GM12878 (cell line): ENCODE measurements at regions not wholly inside any gene's neighbourhood (a gene's known extent, or its start where the extent isn't known, plus 50 kb on each side); places are given as distances from the start of the nearest gene placed in this dataset.

Experiments used
- ATAC-seq: fragments of 200-7000 bp; cut with Tn5 transposase; 3 replicates; pipeline ENCODE4 v1.9.1; 2020; ENCODE audit warnings: mild to moderate bottlenecking, moderate library complexity
- BruUV-seq: library from RNA; stranded (reverse); fragments of 400-500 nt; replicated peaks from 2 replicates; lab custom pipeline; 2021; lab: Mats Ljungman, UMichigan
- CTCF ChIA-PET: fragments of 300-600 bp; sonication (Branson Sonifier 250); formaldehyde crosslinking; extraction: SDS; loops from one replicate; lab custom pipeline; 2021; ENCODE audit warnings: inconsistent platforms; lab: Yijun Ruan, JAX
- POLR2A ChIA-PET: fragments of 350-600 bp; formaldehyde crosslinking; extraction: SDS; loops from one replicate; lab custom pipeline; 2021; ENCODE audit warnings: inconsistent platforms; lab: Charles Lee
- RAD21 ChIA-PET: fragments of 300-600 bp; sonication (Branson Sonifier 250); formaldehyde crosslinking; loops from one replicate; lab custom pipeline; 2023; ENCODE audit warnings: antibody characterized with exemption; ENCODE audit not compliant: unreplicated experiment; lab: Charles Lee
- SMC1A ChIA-PET: fragments of 300-600 bp; sonication (Branson Sonifier 250); formaldehyde crosslinking; loops from one replicate; lab custom pipeline; 2023; ENCODE audit not compliant: unreplicated experiment, uncharacterized antibody; lab: Charles Lee
- DNase-seq: peaks from one replicate; pipeline ENCODE4 v3.0.0-alpha.2; 2011; ENCODE audit warnings: low read depth, low spot score
- FAIRE-seq: peaks from 3 replicates; lab custom pipeline; 2011; peaks lifted over from hg19 to GRCh38; lab: Jason Lieb, UNC
- H2AFZ ChIP-seq: 2 replicates; pipeline ENCODE4 v1.6.0; 2011; ENCODE audit warnings: low read depth, low read length, control low read depth; ENCODE audit not compliant: control insufficient read depth
- H3K27ac ChIP-seq: 2 replicates; pipeline ENCODE4 v1.5.1; 2011; ENCODE audit warnings: control low read depth; ENCODE audit not compliant: control insufficient read depth, insufficient read depth
- H3K27me3 ChIP-seq, 2 experiments: replicated peaks in 1 of 2; 2 replicates each; pipeline versions ENCODE4 v1.6.0 to v1.6.1; 2011; ENCODE audit warnings: low read length in 1 of 2; ENCODE audit not compliant: control insufficient read depth in 2 of 2, insufficient read depth in 2 of 2
- H3K36me3 ChIP-seq, 2 experiments: 2 replicates each; pipeline ENCODE4 v1.5.1; 2011; ENCODE audit warnings: low read length in 1 of 2; ENCODE audit not compliant: control insufficient read depth in 2 of 2, insufficient read depth in 2 of 2
- H3K4me1 ChIP-seq: 2 replicates; pipeline ENCODE4 v1.6.1; 2011; ENCODE audit warnings: mild to moderate bottlenecking, low read length, moderate library complexity, mixed read lengths; ENCODE audit not compliant: control insufficient read depth, insufficient read depth
- H3K4me2 ChIP-seq: 2 replicates; pipeline ENCODE4 v1.6.0; 2011; ENCODE audit warnings: control low read depth; ENCODE audit not compliant: control insufficient read depth, insufficient read depth
- H3K4me3 ChIP-seq: fragments of 200-600 bp; sonication (generic); 2 replicates; pipeline ENCODE4 v1.5.1; 2016
- H3K79me2 ChIP-seq: 2 replicates; pipeline ENCODE4 v1.6.0; 2011; ENCODE audit warnings: low read length; ENCODE audit not compliant: control insufficient read depth, insufficient read depth
- H3K9ac ChIP-seq: 2 replicates; pipeline ENCODE4 v1.8.0; 2011; ENCODE audit warnings: low read length, control low read depth, mixed read lengths; ENCODE audit not compliant: control insufficient read depth, insufficient read depth
- H3K9me3 ChIP-seq: replicated peaks from 3 replicates; pipeline ENCODE4 v1.5.1; 2011; ENCODE audit warnings: mild to moderate bottlenecking, low read length; ENCODE audit not compliant: control insufficient read depth, insufficient read depth
- H4K20me1 ChIP-seq: 2 replicates; pipeline ENCODE4 v1.6.0; 2011; ENCODE audit not compliant: control insufficient read depth, insufficient read depth
- BACH1 ChIP-seq: fragments of 450-650 bp; IDR thresholded peaks from 2 replicates; pipeline ENCODE4 v1.6.1; 2017; ENCODE audit warnings: mild to moderate bottlenecking, borderline replicate concordance
- CREB1 ChIP-seq: IDR thresholded peaks from 2 replicates; pipeline ENCODE4 v1.6.1; 2012; ENCODE audit warnings: low read depth, mild to moderate bottlenecking, inconsistent platforms
- MAX ChIP-seq: IDR thresholded peaks from 2 replicates; pipeline ENCODE4 v1.6.1; 2012; ENCODE audit warnings: low read depth, low read length, improper control_type of control experiment
- MEF2B ChIP-seq: fragments of 450-650 bp; IDR thresholded peaks from 2 replicates; pipeline ENCODE4 v1.6.1; 2018; ENCODE audit warnings: mild to moderate bottlenecking, moderate library complexity; ENCODE audit not compliant: partially characterized antibody, poor library complexity, severe bottlenecking
- NFYA ChIP-seq: IDR thresholded peaks from 2 replicates; pipeline ENCODE4 v1.6.1; 2011; ENCODE audit warnings: low read depth, mild to moderate bottlenecking, low read length, improper control_type of control experiment, borderline replicate concordance
- PKNOX1 ChIP-seq: fragments of 450-650 bp; IDR thresholded peaks from 2 replicates; pipeline ENCODE4 v1.6.1; 2016; ENCODE audit warnings: mild to moderate bottlenecking
- RAD21 ChIP-seq: IDR thresholded peaks from 2 replicates; pipeline ENCODE4 v1.6.1; 2011; ENCODE audit warnings: mild to moderate bottlenecking, low read depth, low read length, moderate library complexity; ENCODE audit not compliant: insufficient read depth
- SUPT20H ChIP-seq: IDR thresholded peaks from 2 replicates; pipeline ENCODE4 v1.6.1; 2011; ENCODE audit warnings: low read depth, mild to moderate bottlenecking, low read length, moderate library complexity, borderline replicate concordance; ENCODE audit not compliant: control insufficient read depth
- TCF3 ChIP-seq: IDR thresholded peaks from 2 replicates; pipeline ENCODE4 v1.6.1; 2012; ENCODE audit warnings: low read depth, mild to moderate bottlenecking, low read length, borderline replicate concordance; ENCODE audit not compliant: insufficient read depth
- ZNF592 ChIP-seq: fragments of 450-650 bp; IDR thresholded peaks from 2 replicates; pipeline ENCODE4 v1.6.1; 2017; ENCODE audit warnings: mild to moderate bottlenecking, moderate library complexity
- WGBS: methylation state at CpG from one replicate; pipeline ENCODE4 v1.1.6; 2016; ENCODE audit warnings: low lambda C conversion rate; ENCODE audit not compliant: insufficient replicate concordance, insufficient coverage; ENCODE audit errors: missing lambda C conversion rate; 5-methylcytosine and 5-hydroxymethylcytosine counted together
- in situ Hi-C: fragments of 300-500 bp; cut with MboI; formaldehyde crosslinking; loops from 9 replicates; pipeline ENCODE4 v1.14.3; 2018; ENCODE audit warnings: mixed read lengths
- intact Hi-C: fragments of 100-400 bp; cut with micrococcal nuclease; formaldehyde crosslinking; loops from one replicate; pipeline ENCODE4 v1.14.2; 2022; ENCODE audit not compliant: unreplicated experiment
- TF ChIP-seq, protein P1 (sequence below): IDR thresholded peaks from 2 replicates; pipeline ENCODE4 v1.6.1; 2012; ENCODE audit warnings: low read length, inconsistent platforms
- TF ChIP-seq, protein P2 (sequence below): IDR thresholded peaks from 2 replicates; pipeline ENCODE4 v1.6.1; 2012; ENCODE audit warnings: mild to moderate bottlenecking, low read depth, low read length

- ChIA-PET CTCF (no interaction called here), POLR2A (no interaction called here), SMC1A (no interaction called here), RAD21 (no interaction called here)
- H3K9ac ChIP-seq = no peak overlapping the region
- H2AFZ ChIP-seq = no peak overlapping the region
- H3K36me3 ChIP-seq = no peaks in the 10 kb centered on the region
- in situ Hi-C loops (no loop called here), intact Hi-C loops (no loop called here)
- no peaks in the 10 kb centered on the region for H4K20me1 ChIP-seq
- FAIRE-seq (no peak), ATAC-seq (no peak), DNase-seq (no peak)
- no peak overlapping the region for H3K4me2 ChIP-seq
- no peak overlapping the region for H3K27ac ChIP-seq
- H3K9me3 ChIP-seq = no peaks in the 10 kb centered on the region; the same call in 2 of the 3 replicates
- no TSS peak for BruUV-seq
- no peaks in the 10 kb centered on the region for H3K27me3 ChIP-seq
- H3K79me2 ChIP-seq = no peaks in the 10 kb centered on the region
- H3K4me3 ChIP-seq = no peak overlapping the region
- no peaks in the 10 kb centered on the region for H3K4me1 ChIP-seq
- TF ChIP-seq SUPT20H (no peak), PKNOX1 (no peak), NFYA (no peak), TCF3 (no peak), MAX (no peak), RAD21 (no peak), MEF2B (no peak), BACH1 (no peak), CREB1 (no peak), ZNF592 (no peak)
- TF ChIP-seq, protein P1, sequence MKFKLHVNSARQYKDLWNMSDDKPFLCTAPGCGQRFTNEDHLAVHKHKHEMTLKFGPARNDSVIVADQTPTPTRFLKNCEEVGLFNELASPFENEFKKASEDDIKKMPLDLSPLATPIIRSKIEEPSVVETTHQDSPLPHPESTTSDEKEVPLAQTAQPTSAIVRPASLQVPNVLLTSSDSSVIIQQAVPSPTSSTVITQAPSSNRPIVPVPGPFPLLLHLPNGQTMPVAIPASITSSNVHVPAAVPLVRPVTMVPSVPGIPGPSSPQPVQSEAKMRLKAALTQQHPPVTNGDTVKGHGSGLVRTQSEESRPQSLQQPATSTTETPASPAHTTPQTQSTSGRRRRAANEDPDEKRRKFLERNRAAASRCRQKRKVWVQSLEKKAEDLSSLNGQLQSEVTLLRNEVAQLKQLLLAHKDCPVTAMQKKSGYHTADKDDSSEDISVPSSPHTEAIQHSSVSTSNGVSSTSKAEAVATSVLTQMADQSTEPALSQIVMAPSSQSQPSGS = no peak
- TF ChIP-seq, protein P2, sequence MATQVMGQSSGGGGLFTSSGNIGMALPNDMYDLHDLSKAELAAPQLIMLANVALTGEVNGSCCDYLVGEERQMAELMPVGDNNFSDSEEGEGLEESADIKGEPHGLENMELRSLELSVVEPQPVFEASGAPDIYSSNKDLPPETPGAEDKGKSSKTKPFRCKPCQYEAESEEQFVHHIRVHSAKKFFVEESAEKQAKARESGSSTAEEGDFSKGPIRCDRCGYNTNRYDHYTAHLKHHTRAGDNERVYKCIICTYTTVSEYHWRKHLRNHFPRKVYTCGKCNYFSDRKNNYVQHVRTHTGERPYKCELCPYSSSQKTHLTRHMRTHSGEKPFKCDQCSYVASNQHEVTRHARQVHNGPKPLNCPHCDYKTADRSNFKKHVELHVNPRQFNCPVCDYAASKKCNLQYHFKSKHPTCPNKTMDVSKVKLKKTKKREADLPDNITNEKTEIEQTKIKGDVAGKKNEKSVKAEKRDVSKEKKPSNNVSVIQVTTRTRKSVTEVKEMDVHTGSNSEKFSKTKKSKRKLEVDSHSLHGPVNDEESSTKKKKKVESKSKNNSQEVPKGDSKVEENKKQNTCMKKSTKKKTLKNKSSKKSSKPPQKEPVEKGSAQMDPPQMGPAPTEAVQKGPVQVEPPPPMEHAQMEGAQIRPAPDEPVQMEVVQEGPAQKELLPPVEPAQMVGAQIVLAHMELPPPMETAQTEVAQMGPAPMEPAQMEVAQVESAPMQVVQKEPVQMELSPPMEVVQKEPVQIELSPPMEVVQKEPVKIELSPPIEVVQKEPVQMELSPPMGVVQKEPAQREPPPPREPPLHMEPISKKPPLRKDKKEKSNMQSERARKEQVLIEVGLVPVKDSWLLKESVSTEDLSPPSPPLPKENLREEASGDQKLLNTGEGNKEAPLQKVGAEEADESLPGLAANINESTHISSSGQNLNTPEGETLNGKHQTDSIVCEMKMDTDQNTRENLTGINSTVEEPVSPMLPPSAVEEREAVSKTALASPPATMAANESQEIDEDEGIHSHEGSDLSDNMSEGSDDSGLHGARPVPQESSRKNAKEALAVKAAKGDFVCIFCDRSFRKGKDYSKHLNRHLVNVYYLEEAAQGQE = no peak
- TF ChIP-seq, all 136 proteins: peak for 0
- 83% methylated on average over 15 of the region's 22 CpGs for WGBS
Measured at GRCh38 chr7:68535266-68535665, 1063.0 kb upstream of the AUTS2 start.
